Left lung (tissue), 4 donors: ENCODE measurements at regions not wholly inside any gene's neighbourhood (a gene's known extent, or its start where the extent isn't known, plus 50 kb on each side); places are given as distances from the start of the nearest gene placed in this dataset.

Source experiments
- ATAC-seq: fragments of 200-7000 bp; cut with Tn5 transposase; one replicate; pipeline ENCODE4 v1.9.1; 2020; ENCODE audit warnings: moderate library complexity
- DNase-seq, 4 donors: peaks; one replicate each; pipeline ENCODE4 v3.0.0-alpha.2; 2013 to 2020
- H3K27ac ChIP-seq, 2 donors: fragments of 200-600 bp; sonication (generic) in 1 of 2; one replicate each; pipeline versions ENCODE4 v1.5.0 to v1.8.0; 2020 to 2021
- H3K27me3 ChIP-seq, 2 donors: fragments of 200-600 bp; sonication (generic) in 1 of 2; one replicate each; pipeline versions ENCODE4 v1.5.0 to v1.8.0; 2020 to 2021
- H3K36me3 ChIP-seq, 2 donors: fragments of 200-600 bp; sonication (generic) in 1 of 2; one replicate each; pipeline versions ENCODE4 v1.5.0 to v1.8.0; 2020 to 2021
- H3K4me1 ChIP-seq, 2 donors: fragments of 200-600 bp; one replicate each; pipeline ENCODE4 v1.8.0; 2021
- H3K4me3 ChIP-seq, 2 donors: fragments of 200-600 bp; sonication (generic) in 1 of 2; one replicate each; pipeline versions ENCODE4 v1.5.0 to v1.8.0; 2020 to 2021; ENCODE audit warnings: mild to moderate bottlenecking in 1 of 2
- H3K9me3 ChIP-seq, 2 donors: fragments of 200-600 bp; sonication (generic) in 1 of 2; one replicate each; pipeline versions ENCODE4 v1.5.0 to v1.8.0; 2020 to 2021
- intact Hi-C, 2 donors: fragments of 100-400 bp; cut with DNase I; formaldehyde crosslinking; loops; one replicate each; pipeline versions ENCODE4 v1.11.2 to v1.14.2; 2022
- TF ChIP-seq, protein P1 (sequence below), 2 donors: fragments of 200-600 bp; sonication (generic) in 1 of 2; IDR thresholded peaks; one replicate each; pipeline versions ENCODE4 v1.5.0 to v1.8.0; 2021; ENCODE audit warnings: antibody characterized with exemption in 2 of 2
- donor health status: DM: no; HTN: yes; CAD: no.
- donor health status: DM: no; HTN: no; CAD: no.

DNA sequence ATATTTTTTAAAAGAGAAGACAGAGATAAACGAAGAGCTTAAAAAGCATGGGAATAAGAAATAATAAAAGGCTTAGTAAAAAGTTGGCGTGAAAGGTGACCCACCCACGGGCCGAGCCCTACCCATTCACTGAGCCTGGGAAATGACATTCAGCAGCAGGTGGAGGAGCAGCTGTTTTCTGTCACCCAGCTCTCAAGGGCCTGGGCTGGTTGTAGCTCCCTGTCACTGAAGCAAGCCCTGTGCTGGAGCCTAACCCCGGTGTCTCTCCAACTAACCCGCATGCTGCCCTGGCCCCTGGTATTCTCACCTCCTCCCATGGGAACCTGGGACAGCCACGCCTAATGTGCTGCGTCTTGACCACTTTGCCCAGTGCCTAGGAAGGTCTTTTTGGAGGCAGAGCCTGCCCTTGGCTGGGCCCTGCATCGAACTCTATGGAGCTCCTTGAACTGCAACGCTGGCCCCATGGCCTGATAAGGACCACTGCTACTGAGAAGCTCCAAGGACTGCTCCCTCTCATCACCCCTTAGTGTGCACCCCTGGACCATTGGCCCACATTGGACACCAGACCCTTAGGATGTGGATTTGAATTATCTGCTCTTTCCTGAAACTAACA lies 68.8 kb upstream of the IYD start:
- TF ChIP-seq, protein P1, sequence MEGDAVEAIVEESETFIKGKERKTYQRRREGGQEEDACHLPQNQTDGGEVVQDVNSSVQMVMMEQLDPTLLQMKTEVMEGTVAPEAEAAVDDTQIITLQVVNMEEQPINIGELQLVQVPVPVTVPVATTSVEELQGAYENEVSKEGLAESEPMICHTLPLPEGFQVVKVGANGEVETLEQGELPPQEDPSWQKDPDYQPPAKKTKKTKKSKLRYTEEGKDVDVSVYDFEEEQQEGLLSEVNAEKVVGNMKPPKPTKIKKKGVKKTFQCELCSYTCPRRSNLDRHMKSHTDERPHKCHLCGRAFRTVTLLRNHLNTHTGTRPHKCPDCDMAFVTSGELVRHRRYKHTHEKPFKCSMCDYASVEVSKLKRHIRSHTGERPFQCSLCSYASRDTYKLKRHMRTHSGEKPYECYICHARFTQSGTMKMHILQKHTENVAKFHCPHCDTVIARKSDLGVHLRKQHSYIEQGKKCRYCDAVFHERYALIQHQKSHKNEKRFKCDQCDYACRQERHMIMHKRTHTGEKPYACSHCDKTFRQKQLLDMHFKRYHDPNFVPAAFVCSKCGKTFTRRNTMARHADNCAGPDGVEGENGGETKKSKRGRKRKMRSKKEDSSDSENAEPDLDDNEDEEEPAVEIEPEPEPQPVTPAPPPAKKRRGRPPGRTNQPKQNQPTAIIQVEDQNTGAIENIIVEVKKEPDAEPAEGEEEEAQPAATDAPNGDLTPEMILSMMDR (IDR thresholded peaks at IDR 0.05): no peak
- no peak for DNase-seq

DNA sequence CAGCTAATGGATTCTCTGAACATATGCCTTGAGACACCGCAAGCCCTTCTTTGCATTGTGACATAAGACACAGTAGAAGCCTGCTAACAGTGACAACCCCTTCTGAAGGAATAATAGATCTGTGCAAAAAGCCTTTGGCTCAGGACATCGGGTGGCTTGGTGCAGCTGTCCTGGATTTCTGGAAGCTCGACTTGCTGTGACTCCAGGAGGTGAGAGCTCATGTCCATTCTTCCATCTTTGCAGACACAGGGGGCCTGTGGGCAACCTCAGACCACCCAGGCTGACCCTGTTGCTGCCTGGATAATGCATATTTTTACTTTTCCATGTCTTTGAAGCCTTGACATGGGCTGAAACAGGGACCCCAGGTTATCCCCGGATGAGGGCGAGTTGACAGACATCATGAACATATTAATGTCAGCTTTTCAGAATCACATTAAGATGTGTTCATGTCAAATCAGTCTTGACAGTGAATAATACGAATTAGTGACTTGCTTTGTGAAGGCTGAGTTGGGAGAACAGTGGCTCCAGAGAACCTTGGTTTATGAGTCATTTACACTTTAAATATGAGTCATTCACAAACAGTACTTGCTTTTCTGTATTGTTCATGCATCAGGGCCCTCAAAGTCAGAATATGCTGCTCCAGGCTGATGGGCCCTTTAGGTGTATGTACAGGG lies 66.8 kb upstream of the IYD start:
- TF ChIP-seq, protein P1 (IDR thresholded peaks at IDR 0.05): no peak
- H3K36me3 ChIP-seq: no peaks in the 10 kb centered on the region
- no peaks in the 10 kb centered on the region for H3K27me3 ChIP-seq
- peaks cover 0 to 14% of the 10 kb centered on the region in 2 donors for H3K9me3 ChIP-seq
- H3K27ac ChIP-seq: no peak overlapping the region
- H3K4me3 ChIP-seq: no peak overlapping the region
- DNase-seq (no peak), ATAC-seq (peak; percentile 93)
- no peaks in the 10 kb centered on the region for H3K4me1 ChIP-seq
- intact Hi-C loops: no loop called here

More for the DNA sequence above, 68.8 kb upstream of the IYD start:
- ATAC-seq: no peak
- Histone ChIP-seq H3K27ac (no peak overlapping the region), H3K4me1 (no peaks in the 10 kb centered on the region), H3K36me3 (no peaks in the 10 kb centered on the region), H3K9me3 (peaks cover 0 to 19% of the 10 kb centered on the region in 2 donors), H3K27me3 (no peaks in the 10 kb centered on the region), H3K4me3 (no peak overlapping the region)
- intact Hi-C loops: no loop called here

DNA sequence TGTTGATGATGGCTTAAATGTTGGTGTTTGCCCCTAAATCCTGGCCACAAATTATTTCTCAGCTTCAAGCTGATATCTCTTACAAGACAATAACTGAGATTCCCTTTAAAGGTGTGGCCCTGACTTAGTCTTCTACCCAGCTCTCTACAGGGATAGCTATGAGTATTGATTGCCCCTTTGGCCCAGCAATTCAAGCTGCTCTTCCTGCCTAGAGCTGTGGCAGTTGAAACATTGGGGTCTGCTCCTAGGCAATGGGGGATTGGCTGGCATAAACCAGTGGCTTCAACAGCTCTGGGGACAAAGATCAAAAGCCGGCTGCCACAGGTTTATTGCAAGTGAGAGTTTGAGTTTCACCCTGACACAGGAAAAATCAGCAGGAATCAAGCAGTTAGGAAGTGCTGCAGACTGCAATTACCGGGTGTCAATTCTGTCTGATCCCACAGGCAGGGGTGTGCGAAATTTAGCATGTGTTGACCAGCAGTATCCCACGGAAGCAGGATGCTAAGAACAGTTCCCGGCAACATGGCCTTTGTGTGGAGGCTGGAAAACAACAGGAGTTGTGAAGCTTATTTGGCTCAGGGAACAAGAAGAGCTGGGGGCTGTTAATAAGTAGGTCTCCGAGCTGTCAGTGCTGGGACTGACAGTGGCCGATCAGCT lies 66.2 kb upstream of the IYD start:
- Histone ChIP-seq H3K27me3 (no peaks in the 10 kb centered on the region), H3K9me3 (peaks cover 0 to 7% of the 10 kb centered on the region in 2 donors), H3K27ac (no peak overlapping the region), H3K4me3 (no peak overlapping the region), H3K36me3 (no peaks in the 10 kb centered on the region), H3K4me1 (no peaks in the 10 kb centered on the region)
- TF ChIP-seq, protein P1 (IDR thresholded peaks at IDR 0.05): no peak
- intact Hi-C loops: no loop called here
- no peak for DNase-seq
- peak; percentile 16 for ATAC-seq

DNA sequence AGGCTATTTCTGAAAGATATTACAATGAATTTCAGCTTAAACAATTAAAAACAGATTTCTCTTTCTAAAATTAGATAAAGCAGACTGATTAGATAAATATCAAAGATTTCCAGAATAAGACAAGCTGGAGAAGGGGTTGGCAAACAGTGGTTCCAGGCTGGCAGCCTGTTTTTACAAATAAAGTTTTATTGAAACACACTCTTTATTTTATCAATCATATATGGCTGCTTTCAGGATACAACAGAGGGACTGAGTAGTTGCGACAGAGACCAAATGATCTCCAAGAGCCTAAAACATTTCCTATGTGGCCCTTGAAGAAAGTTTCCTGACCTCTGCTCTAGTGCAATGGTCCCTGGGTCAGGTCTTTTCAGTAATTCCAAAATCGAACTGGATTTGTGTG lies 65.6 kb upstream of the IYD start:
- ATAC-seq: no peak
- no peaks in the 10 kb centered on the region for H3K4me1 ChIP-seq
- no peak overlapping the region for H3K4me3 ChIP-seq
- no peaks in the 10 kb centered on the region for H3K27me3 ChIP-seq
- H3K27ac ChIP-seq: no peak overlapping the region
- intact Hi-C loops: no loop called here
- peaks cover 0 to 3% of the 10 kb centered on the region in 2 donors for H3K9me3 ChIP-seq
- H3K36me3 ChIP-seq: no peaks in the 10 kb centered on the region
- TF ChIP-seq, protein P1 (IDR thresholded peaks at IDR 0.05): no peak
- DNase-seq: no peak

DNA sequence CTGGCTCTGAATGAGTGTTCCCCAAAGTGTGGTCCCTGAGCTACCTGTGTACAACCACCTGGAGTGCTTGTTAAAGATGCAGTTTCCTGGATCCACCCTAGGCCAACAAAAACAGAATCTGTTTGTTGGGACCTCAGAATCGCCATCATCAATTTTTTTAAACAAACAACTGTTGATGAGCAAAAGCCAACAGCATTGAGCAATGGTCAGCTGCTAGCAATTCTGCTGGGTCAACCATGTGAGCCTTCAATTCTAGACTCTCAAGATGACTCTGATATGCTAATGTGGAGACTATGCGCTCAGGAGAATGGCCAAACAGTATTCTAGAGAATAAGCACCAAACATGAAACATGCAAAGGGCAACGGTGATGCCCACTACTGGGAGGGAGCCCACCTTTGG lies 64.4 kb upstream of the IYD start:
- DNase-seq (no peak), ATAC-seq (no peak)
- Histone ChIP-seq H3K9me3 (no peaks in the 10 kb centered on the region), H3K27me3 (no peaks in the 10 kb centered on the region), H3K27ac (no peak overlapping the region), H3K4me3 (no peak overlapping the region), H3K4me1 (no peaks in the 10 kb centered on the region), H3K36me3 (no peaks in the 10 kb centered on the region)
- intact Hi-C loops: no loop called here
- TF ChIP-seq, protein P1 (IDR thresholded peaks at IDR 0.05): no peak
